Transverse colon (tissue), 4 donors: ENCODE measurements at regions not wholly inside any gene's neighbourhood (a gene's known extent, or its start where the extent isn't known, plus 50 kb on each side); places are given as distances from the start of the nearest gene placed in this dataset.

Experiments used
- EP300 ChIP-seq: sonication (generic); formaldehyde crosslinking; IDR thresholded peaks from one replicate; pipeline ENCODE4 v1.6.1; 2017; ENCODE audit warnings: antibody characterized with exemption, low read depth
- POLR2A ChIP-seq: fragments of 450-650 bp; IDR thresholded peaks from one replicate; pipeline ENCODE4 v1.6.1; 2016; ENCODE audit warnings: antibody characterized with exemption, mild to moderate bottlenecking, moderate library complexity
- POLR2AphosphoS5 ChIP-seq, 3 donors: sonication (generic); formaldehyde crosslinking; IDR thresholded peaks; one replicate each; pipeline ENCODE4 v1.6.1; 2016; ENCODE audit warnings: antibody characterized with exemption in 3 of 3
- TF ChIP-seq, protein P1 (sequence below), 5 experiments: fragments of 200-600 bp in 3 of 5; fragments of 450-650 bp in 2 of 5; sonication (generic) in 3 of 5; IDR thresholded peaks; 1 replicate in 2 of 5; 2 replicates in 3 of 5; pipeline ENCODE4 v1.5.1; 2016 to 2017; ENCODE audit warnings: antibody characterized with exemption in 5 of 5, inconsistent platforms in 3 of 5, mild to moderate bottlenecking in 2 of 5, moderate library complexity in 1 of 5

GRCh38 chr1:191685669-191686068 lies 472.6 kb upstream of the RGS18 start:
- TF ChIP-seq, protein P1, sequence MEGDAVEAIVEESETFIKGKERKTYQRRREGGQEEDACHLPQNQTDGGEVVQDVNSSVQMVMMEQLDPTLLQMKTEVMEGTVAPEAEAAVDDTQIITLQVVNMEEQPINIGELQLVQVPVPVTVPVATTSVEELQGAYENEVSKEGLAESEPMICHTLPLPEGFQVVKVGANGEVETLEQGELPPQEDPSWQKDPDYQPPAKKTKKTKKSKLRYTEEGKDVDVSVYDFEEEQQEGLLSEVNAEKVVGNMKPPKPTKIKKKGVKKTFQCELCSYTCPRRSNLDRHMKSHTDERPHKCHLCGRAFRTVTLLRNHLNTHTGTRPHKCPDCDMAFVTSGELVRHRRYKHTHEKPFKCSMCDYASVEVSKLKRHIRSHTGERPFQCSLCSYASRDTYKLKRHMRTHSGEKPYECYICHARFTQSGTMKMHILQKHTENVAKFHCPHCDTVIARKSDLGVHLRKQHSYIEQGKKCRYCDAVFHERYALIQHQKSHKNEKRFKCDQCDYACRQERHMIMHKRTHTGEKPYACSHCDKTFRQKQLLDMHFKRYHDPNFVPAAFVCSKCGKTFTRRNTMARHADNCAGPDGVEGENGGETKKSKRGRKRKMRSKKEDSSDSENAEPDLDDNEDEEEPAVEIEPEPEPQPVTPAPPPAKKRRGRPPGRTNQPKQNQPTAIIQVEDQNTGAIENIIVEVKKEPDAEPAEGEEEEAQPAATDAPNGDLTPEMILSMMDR (IDR thresholded peaks at IDR 0.05), result no peak
- no peak for TF ChIP-seq EP300
- TF ChIP-seq POLR2AphosphoS5 (IDR thresholded peaks at IDR 0.05), result no peak
- no peak for TF ChIP-seq POLR2A
